Left lung (tissue), 4 donors: ENCODE measurements at regions not wholly inside any gene's neighbourhood (a gene's known extent, or its start where the extent isn't known, plus 50 kb on each side); places are given as distances from the start of the nearest gene placed in this dataset.

Source experiments
- ATAC-seq: fragments of 200-7000 bp; cut with Tn5 transposase; one replicate; pipeline ENCODE4 v1.9.1; 2020; ENCODE audit warnings: moderate library complexity
- DNase-seq, 4 donors: peaks; one replicate each; pipeline ENCODE4 v3.0.0-alpha.2; 2013 to 2020
- H3K27ac ChIP-seq, 2 donors: fragments of 200-600 bp; sonication (generic) in 1 of 2; one replicate each; pipeline versions ENCODE4 v1.5.0 to v1.8.0; 2020 to 2021
- H3K27me3 ChIP-seq, 2 donors: fragments of 200-600 bp; sonication (generic) in 1 of 2; one replicate each; pipeline versions ENCODE4 v1.5.0 to v1.8.0; 2020 to 2021
- H3K36me3 ChIP-seq, 2 donors: fragments of 200-600 bp; sonication (generic) in 1 of 2; one replicate each; pipeline versions ENCODE4 v1.5.0 to v1.8.0; 2020 to 2021
- H3K4me1 ChIP-seq, 2 donors: fragments of 200-600 bp; one replicate each; pipeline ENCODE4 v1.8.0; 2021
- H3K4me3 ChIP-seq, 2 donors: fragments of 200-600 bp; sonication (generic) in 1 of 2; one replicate each; pipeline versions ENCODE4 v1.5.0 to v1.8.0; 2020 to 2021; ENCODE audit warnings: mild to moderate bottlenecking in 1 of 2
- H3K9me3 ChIP-seq, 2 donors: fragments of 200-600 bp; sonication (generic) in 1 of 2; one replicate each; pipeline versions ENCODE4 v1.5.0 to v1.8.0; 2020 to 2021
- intact Hi-C, 2 donors: fragments of 100-400 bp; cut with DNase I; formaldehyde crosslinking; loops; one replicate each; pipeline versions ENCODE4 v1.11.2 to v1.14.2; 2022
- TF ChIP-seq, protein P1 (sequence below), 2 donors: fragments of 200-600 bp; sonication (generic) in 1 of 2; IDR thresholded peaks; one replicate each; pipeline versions ENCODE4 v1.5.0 to v1.8.0; 2021; ENCODE audit warnings: antibody characterized with exemption in 2 of 2
- donor health status: DM: no; HTN: yes; CAD: no.
- donor health status: DM: no; HTN: no; CAD: no.

GRCh38 chr18:37662099-37662498, 96.5 kb upstream of the CELF4 start:
- Histone ChIP-seq H3K27me3 (no peaks in the 10 kb centered on the region), H3K4me3 (no peak overlapping the region), H3K9me3 (no peaks in the 10 kb centered on the region), H3K4me1 (no peaks in the 10 kb centered on the region), H3K27ac (no peak overlapping the region), H3K36me3 (no peaks in the 10 kb centered on the region)
- no peak for DNase-seq
- TF ChIP-seq, protein P1, sequence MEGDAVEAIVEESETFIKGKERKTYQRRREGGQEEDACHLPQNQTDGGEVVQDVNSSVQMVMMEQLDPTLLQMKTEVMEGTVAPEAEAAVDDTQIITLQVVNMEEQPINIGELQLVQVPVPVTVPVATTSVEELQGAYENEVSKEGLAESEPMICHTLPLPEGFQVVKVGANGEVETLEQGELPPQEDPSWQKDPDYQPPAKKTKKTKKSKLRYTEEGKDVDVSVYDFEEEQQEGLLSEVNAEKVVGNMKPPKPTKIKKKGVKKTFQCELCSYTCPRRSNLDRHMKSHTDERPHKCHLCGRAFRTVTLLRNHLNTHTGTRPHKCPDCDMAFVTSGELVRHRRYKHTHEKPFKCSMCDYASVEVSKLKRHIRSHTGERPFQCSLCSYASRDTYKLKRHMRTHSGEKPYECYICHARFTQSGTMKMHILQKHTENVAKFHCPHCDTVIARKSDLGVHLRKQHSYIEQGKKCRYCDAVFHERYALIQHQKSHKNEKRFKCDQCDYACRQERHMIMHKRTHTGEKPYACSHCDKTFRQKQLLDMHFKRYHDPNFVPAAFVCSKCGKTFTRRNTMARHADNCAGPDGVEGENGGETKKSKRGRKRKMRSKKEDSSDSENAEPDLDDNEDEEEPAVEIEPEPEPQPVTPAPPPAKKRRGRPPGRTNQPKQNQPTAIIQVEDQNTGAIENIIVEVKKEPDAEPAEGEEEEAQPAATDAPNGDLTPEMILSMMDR (IDR thresholded peaks at IDR 0.05), result no peak
- intact Hi-C loops, result no loop called here
- ATAC-seq, result no peak

- Histone ChIP-seq H3K27me3 (no peaks in the 10 kb centered on the region), H3K36me3 (no peaks in the 10 kb centered on the region), H3K27ac (no peak overlapping the region), H3K9me3 (no peaks in the 10 kb centered on the region), H3K4me3 (no peak overlapping the region), H3K4me1 (no peaks in the 10 kb centered on the region)
- intact Hi-C loops, result no loop called here
- no peak for ATAC-seq
- TF ChIP-seq, protein P1 (IDR thresholded peaks at IDR 0.05), result no peak
- no peak for DNase-seq
Observed at GRCh38 chr18:37661478-37661877, 95.9 kb upstream of the CELF4 start.

DNA sequence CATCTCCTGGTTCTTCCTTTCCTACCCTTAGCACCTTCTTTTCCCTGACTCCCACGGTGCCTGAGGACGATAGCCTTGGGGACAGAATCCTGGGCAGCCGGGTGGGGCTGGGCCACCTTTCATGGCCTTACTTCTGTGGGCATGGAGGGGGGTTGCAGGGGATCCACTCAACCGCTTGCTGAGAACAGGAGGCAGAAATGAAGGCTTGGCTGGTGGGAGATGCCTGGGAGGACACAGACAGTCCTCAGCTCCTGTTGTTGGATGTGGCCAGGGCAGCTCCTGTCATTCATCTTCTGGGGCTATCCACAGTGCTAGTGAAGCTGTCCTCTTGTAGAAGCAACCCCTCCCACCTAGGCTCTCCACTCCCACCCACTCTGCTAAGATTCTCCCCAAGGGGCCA, 95.5 kb upstream of the CELF4 start:
- Histone ChIP-seq H3K4me3 (no peak overlapping the region), H3K9me3 (no peaks in the 10 kb centered on the region), H3K36me3 (no peaks in the 10 kb centered on the region), H3K27me3 (no peaks in the 10 kb centered on the region), H3K27ac (no peak overlapping the region), H3K4me1 (no peaks in the 10 kb centered on the region)
- intact Hi-C loops, result no loop called here
- ATAC-seq, result no peak
- TF ChIP-seq, protein P1 (IDR thresholded peaks at IDR 0.05), result no peak
- no peak for DNase-seq

GRCh38 chr18:37660658-37661057, 95.1 kb upstream of the CELF4 start:
- DNase-seq, result no peak
- TF ChIP-seq, protein P1 (IDR thresholded peaks at IDR 0.05), result no peak
- H3K36me3 ChIP-seq, result no peaks in the 10 kb centered on the region
- ATAC-seq, result no peak
- intact Hi-C loops, result no loop called here
- H3K27ac ChIP-seq, result no peak overlapping the region
- H3K4me3 ChIP-seq, result no peak overlapping the region
- H3K4me1 ChIP-seq, result no peaks in the 10 kb centered on the region
- no peaks in the 10 kb centered on the region for H3K27me3 ChIP-seq
- no peaks in the 10 kb centered on the region for H3K9me3 ChIP-seq

DNA sequence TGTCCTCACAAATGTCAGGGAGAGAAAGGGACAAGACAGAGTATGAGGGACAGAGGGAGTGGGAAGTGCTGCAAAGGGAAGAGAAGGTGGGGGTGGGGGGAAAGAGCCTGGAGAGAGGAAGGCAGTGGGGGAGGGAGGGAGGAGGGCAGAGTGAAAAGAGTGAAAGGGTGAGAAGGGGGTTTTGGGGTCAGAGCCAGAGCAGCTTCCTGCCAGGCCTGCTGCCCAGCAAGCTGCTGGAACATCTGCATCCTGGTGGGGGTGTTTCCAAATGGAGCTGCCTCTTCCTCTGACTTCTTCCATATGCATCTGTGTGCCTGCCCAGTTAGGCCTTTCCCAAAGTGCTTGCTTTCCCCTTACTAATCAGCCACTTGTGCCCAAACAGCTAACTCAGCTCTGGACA, 94.3 kb upstream of the CELF4 start:
- intact Hi-C loops, result no loop called here
- TF ChIP-seq, protein P1 (IDR thresholded peaks at IDR 0.05), result no peak
- Histone ChIP-seq H3K27me3 (no peaks in the 10 kb centered on the region), H3K9me3 (no peaks in the 10 kb centered on the region), H3K36me3 (no peaks in the 10 kb centered on the region), H3K4me3 (no peak overlapping the region), H3K27ac (no peak overlapping the region), H3K4me1 (no peaks in the 10 kb centered on the region)
- ATAC-seq (no peak), DNase-seq (peak in 1 of 4 donors; percentile 30)
